HEK293T (cell line): ENCODE measurements at regions not wholly inside any gene's neighbourhood (a gene's known extent, or its start where the extent isn't known, plus 50 kb on each side); places are given as distances from the start of the nearest gene placed in this dataset.
"Not testable (repeated sequence)": the region's sequence is repeated elsewhere in the genome, so short reads cannot be mapped to it uniquely, and the experiment has no call there.

Experiments
- CTCF ChIA-PET: fragments of 350-600 bp; formaldehyde crosslinking; extraction: SDS; loops from one replicate; lab custom pipeline; 2021; ENCODE audit warnings: antibody characterized with exemption, inconsistent platforms; lab: Yijun Ruan, JAX
- POLR2A ChIA-PET: fragments of 350-600 bp; formaldehyde crosslinking; extraction: SDS; loops from one replicate; lab custom pipeline; 2020; ENCODE audit warnings: antibody characterized with exemption, inconsistent platforms; lab: Yijun Ruan, JAX
- DNase-seq: peaks from one replicate; pipeline ENCODE4 v3.0.0; 2012; ENCODE audit warnings: mixed read lengths; ENCODE audit errors: extremely low spot score
- ARNT ChIP-seq: fragments of 450-650 bp; IDR thresholded peaks from 2 replicates; pipeline ENCODE4 v1.6.1; 2017; ENCODE audit warnings: mild to moderate bottlenecking
- BHLHE40 ChIP-seq: fragments of 450-650 bp; IDR thresholded peaks from 2 replicates; pipeline ENCODE4 v1.6.1; 2016; ENCODE audit warnings: mild to moderate bottlenecking, moderate library complexity, borderline replicate concordance
- CTBP1 ChIP-seq: fragments of 450-650 bp; IDR thresholded peaks from 2 replicates; pipeline ENCODE4 v1.6.1; 2016; ENCODE audit warnings: borderline replicate concordance
- ELF4 ChIP-seq: fragments of 450-650 bp; IDR thresholded peaks from 2 replicates; pipeline ENCODE4 v1.6.1; 2017; ENCODE audit warnings: antibody characterized with exemption
- FOXA1 ChIP-seq: fragments of 450-650 bp; IDR thresholded peaks from 2 replicates; pipeline ENCODE4 v1.6.1; 2016; ENCODE audit warnings: mild to moderate bottlenecking
- FOXK2 ChIP-seq: fragments of 450-650 bp; IDR thresholded peaks from 2 replicates; pipeline ENCODE4 v1.6.1; 2016; ENCODE audit warnings: mild to moderate bottlenecking
- FOXM1 ChIP-seq: fragments of 450-650 bp; IDR thresholded peaks from 2 replicates; pipeline ENCODE4 v1.6.1; 2017; ENCODE audit warnings: mild to moderate bottlenecking, borderline replicate concordance
- HDGF ChIP-seq: fragments of 450-650 bp; IDR thresholded peaks from 2 replicates; pipeline ENCODE4 v1.6.1; 2017; ENCODE audit warnings: antibody characterized with exemption, borderline replicate concordance
- L3MBTL2 ChIP-seq: fragments of 450-650 bp; conservative IDR thresholded peaks from 2 replicates; pipeline ENCODE4 v1.6.1; 2016; ENCODE audit warnings: mild to moderate bottlenecking
- LEF1 ChIP-seq: fragments of 450-650 bp; IDR thresholded peaks from 2 replicates; pipeline ENCODE4 v1.6.1; 2017; ENCODE audit warnings: mild to moderate bottlenecking, borderline replicate concordance
- NFRKB ChIP-seq: fragments of 450-650 bp; IDR thresholded peaks from 2 replicates; pipeline ENCODE4 v1.6.1; 2016; ENCODE audit warnings: mild to moderate bottlenecking, moderate library complexity
- SP1 ChIP-seq: fragments of 450-650 bp; IDR thresholded peaks from 2 replicates; pipeline ENCODE4 v1.6.1; 2017
- SUZ12 ChIP-seq: fragments of 450-650 bp; IDR thresholded peaks from 2 replicates; pipeline ENCODE4 v1.6.1; 2016; ENCODE audit warnings: mild to moderate bottlenecking
- TARDBP ChIP-seq: fragments of 450-650 bp; IDR thresholded peaks from 2 replicates; pipeline ENCODE4 v1.6.1; 2016
- ZNF384 ChIP-seq: fragments of 450-650 bp; IDR thresholded peaks from 2 replicates; pipeline ENCODE4 v1.6.1; 2016
- TF ChIP-seq, protein P1 (sequence below): fragments of 450-650 bp; IDR thresholded peaks from 2 replicates; pipeline ENCODE4 v1.6.1; 2016

- CTCF ChIA-PET, result no interaction called here
Observed at GRCh38 chr6:88428068-88428467, 261.9 kb upstream of the CNR1 start.

GRCh38 chr6:88426005-88426404 is 259.9 kb upstream of the CNR1 start:
- no peak for DNase-seq
- CTCF ChIA-PET, result interaction anchor here (0.8 kb wide), 1 partner anchor 26 kb away, joined by 4 read pairs; no protein-coding TSS in a partner anchor

More at GRCh38 chr6:88428068-88428467, 261.9 kb upstream of the CNR1 start:
- DNase-seq, result no peak
- TF ChIP-seq L3MBTL2 (no peak), CTBP1 (no peak), ARNT (no peak), ZNF384 (no peak), LEF1 (no peak), HDGF (no peak), SUZ12 (no peak), FOXM1 (no peak), SP1 (no peak), TARDBP (no peak), FOXK2 (no peak), FOXA1 (no peak), ELF4 (no peak), BHLHE40 (no peak), NFRKB (no peak)
- TF ChIP-seq, protein P1, sequence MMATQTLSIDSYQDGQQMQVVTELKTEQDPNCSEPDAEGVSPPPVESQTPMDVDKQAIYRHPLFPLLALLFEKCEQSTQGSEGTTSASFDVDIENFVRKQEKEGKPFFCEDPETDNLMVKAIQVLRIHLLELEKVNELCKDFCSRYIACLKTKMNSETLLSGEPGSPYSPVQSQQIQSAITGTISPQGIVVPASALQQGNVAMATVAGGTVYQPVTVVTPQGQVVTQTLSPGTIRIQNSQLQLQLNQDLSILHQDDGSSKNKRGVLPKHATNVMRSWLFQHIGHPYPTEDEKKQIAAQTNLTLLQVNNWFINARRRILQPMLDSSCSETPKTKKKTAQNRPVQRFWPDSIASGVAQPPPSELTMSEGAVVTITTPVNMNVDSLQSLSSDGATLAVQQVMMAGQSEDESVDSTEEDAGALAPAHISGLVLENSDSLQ, result no peak
- POLR2A ChIA-PET, result no interaction called here

GRCh38 chr6:88422831-88423230 is 256.7 kb upstream of the CNR1 start:
- ChIA-PET CTCF (interaction anchor here (0.7 kb wide), 1 partner anchor 886 kb away, joined by 5 read pairs; no protein-coding TSS in a partner anchor), POLR2A (no interaction called here)
- TF ChIP-seq, protein P1, result no peak
- no peak for TF ChIP-seq LEF1
- peak; percentile 59; the same call in 1 of the 2 replicates for TF ChIP-seq ZNF384

More at GRCh38 chr6:88426005-88426404, 259.9 kb upstream of the CNR1 start:
- TF ChIP-seq ARNT (no peak), BHLHE40 (no peak), TARDBP (no peak), ELF4 (no peak), SUZ12 (no peak), LEF1 (no peak), ZNF384 (no peak), CTBP1 (no peak), L3MBTL2 (no peak), FOXA1 (no peak), FOXM1 (no peak), HDGF (no peak), FOXK2 (no peak), SP1 (no peak)
- TF ChIP-seq, protein P1, result no peak
- POLR2A ChIA-PET, result no interaction called here

DNA sequence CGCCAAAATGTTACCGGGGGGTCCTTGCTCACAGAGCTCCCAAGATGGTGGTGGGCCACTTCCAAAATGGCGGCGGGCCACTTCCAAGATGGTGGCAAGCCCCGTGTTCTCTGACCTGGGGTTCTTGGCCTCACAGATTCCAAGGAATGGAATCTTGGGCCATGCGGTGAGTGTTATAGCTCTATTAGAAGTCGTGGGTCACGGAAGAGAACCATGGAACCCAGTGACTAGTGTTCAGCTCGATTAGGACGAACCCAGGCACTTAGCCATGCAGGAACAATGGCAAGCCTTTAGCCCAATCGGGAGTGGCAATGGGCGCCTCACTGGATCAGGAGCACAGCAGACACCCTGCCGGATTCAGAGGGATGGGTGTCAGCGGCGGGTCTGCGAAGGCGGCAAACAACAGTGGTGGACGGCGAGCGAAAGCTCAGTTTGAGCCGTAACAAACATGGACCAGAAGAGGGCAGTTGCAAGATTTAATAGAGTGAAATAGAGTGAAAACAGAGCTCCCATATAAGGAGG is 254.9 kb upstream of the CNR1 start:
- CTCF ChIA-PET, DNase-seq, POLR2A ChIA-PET: not testable (repeated sequence)

More at GRCh38 chr6:88422831-88423230, 256.7 kb upstream of the CNR1 start:
- no peak for DNase-seq

- DNase-seq, POLR2A ChIA-PET: not testable (repeated sequence)
- CTCF ChIA-PET, result interaction anchor here (0.7 kb wide), 2 partner anchors 433 to 443 kb away, joined by 3 to 4 read pairs; no protein-coding TSS in a partner anchor
Observed at GRCh38 chr6:88418921-88419810, 253.0 kb upstream of the CNR1 start.

DNA sequence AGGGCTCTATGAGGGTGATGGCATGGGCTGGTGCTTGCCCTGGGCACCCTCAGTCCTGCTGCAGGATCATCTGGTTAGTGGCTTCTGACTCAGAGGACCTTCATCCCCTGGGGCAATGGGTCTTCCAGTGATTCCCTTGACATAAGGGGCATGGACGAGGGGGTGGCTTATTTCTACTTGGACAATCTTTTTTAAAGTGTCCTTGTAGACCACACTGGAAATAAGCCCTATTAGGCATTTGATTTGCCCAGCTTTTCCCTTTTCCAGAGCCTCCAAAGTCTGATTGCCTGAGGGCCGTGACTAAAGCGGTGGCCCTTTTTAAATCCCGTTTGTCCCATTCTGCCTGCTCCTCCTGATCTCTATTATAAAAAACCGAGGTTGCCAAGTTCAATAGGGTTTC is 251.2 kb upstream of the CNR1 start:
- DNase-seq, POLR2A ChIA-PET, CTCF ChIA-PET: not testable (repeated sequence)

DNA sequence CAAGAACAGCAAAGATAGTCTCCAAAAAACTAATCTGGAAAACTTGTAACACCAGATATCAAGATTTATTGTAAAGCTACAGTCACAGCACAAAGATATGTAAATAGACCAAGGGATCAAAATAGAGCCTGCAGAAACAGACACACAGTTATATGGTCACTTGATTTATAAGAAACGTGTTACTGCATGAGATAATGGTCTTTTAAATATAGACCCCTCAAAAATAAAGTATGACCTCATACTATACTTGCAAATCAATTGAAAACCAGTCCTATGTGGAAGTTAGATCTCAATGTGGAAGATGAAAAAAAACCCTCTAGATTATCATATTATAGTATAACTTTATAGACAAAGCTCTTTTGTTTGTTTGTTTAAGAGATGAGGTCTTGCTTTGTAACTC is 247.3 kb upstream of the CNR1 start:
- TF ChIP-seq LEF1 (no peak), ARNT (no peak), FOXA1 (no peak), ELF4 (no peak), FOXM1 (no peak), FOXK2 (no peak), ZNF384 (no peak), CTBP1 (no peak), TARDBP (no peak), NFRKB (no peak), SUZ12 (no peak), L3MBTL2 (no peak), BHLHE40 (no peak)
- TF ChIP-seq, protein P1, result no peak
- no peak for DNase-seq
- ChIA-PET POLR2A (no interaction called here), CTCF (no interaction called here)

GRCh38 chr6:88408355-88408754 is 242.2 kb upstream of the CNR1 start:
- CTCF ChIA-PET, POLR2A ChIA-PET: not testable (repeated sequence)

DNA sequence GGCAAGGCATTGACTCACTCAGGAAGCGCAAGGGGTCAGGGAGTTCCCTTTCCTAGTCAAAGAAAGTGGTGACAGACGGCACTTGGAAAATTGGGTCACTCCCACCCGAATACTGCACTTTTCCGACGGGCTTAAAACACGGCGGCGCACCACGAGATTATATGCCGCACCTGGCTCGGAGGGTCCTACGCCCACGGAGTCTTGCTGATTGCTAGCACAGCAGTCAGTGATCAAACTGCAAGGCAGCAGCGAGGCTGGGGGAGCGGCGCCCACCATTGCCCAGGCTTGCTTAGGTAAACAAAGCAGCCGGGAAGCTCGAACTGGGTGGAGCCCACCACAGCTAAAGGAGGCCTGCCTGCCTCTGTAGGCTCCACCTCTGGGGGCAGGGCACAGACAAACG is 240.5 kb upstream of the CNR1 start:
- DNase-seq, CTCF ChIA-PET, POLR2A ChIA-PET: not testable (repeated sequence)

More at GRCh38 chr6:88408355-88408754, 242.2 kb upstream of the CNR1 start:
- not testable (repeated sequence) for DNase-seq
